IMR-90 (cell line): ENCODE measurements at regions not wholly inside any gene's neighbourhood (a gene's known extent, or its start where the extent isn't known, plus 50 kb on each side); places are given as distances from the start of the nearest gene placed in this dataset.

Source experiments
- ATAC-seq: fragments of 200-7000 bp; cut with Tn5 transposase; 2 replicates; pipeline ENCODE4 v1.9.1; 2020; ENCODE audit warnings: low read depth, mild to moderate bottlenecking, moderate library complexity
- BruUV-seq: library from RNA; stranded (reverse); fragments of 400-500 nt; replicated peaks from 2 replicates; lab custom pipeline; 2021; lab: Mats Ljungman, UMichigan
- CTCF ChIA-PET: fragments of 300-600 bp; formaldehyde crosslinking; extraction: SDS; loops from one replicate; lab custom pipeline; 2021; ENCODE audit warnings: antibody characterized with exemption; lab: Yijun Ruan, JAX
- POLR2A ChIA-PET: fragments of 300-600 bp; sonication (Branson Sonifier 250); formaldehyde crosslinking; loops from one replicate; lab custom pipeline; 2022; ENCODE audit warnings: antibody characterized with exemption; ENCODE audit not compliant: unreplicated experiment; lab: Charles Lee
- DNase-seq: peaks from one replicate; pipeline ENCODE4 v3.0.0; 2013
- H2AFZ ChIP-seq: replicated peaks from 2 replicates; pipeline ENCODE3; 2013; ENCODE audit warnings: low read length, mild to moderate bottlenecking; ENCODE audit not compliant: poor library complexity
- H2AK5ac ChIP-seq: 2 replicates; pipeline ENCODE4 v1.6.1; 2013; ENCODE audit warnings: low read depth, low read length, inconsistent platforms
- H2AK9ac ChIP-seq: replicated peaks from 2 replicates; pipeline ENCODE3; 2013; ENCODE audit warnings: mild to moderate bottlenecking, low read depth, low read length, moderate library complexity; ENCODE audit not compliant: poor library complexity
- H2BK120ac ChIP-seq: 2 replicates; pipeline ENCODE4 v1.6.1; 2013; ENCODE audit warnings: low read depth, low read length, inconsistent platforms
- H2BK15ac ChIP-seq: 3 replicates; pipeline ENCODE4 v1.6.1; 2013; ENCODE audit warnings: low read depth, low read length, inconsistent platforms
- H2BK20ac ChIP-seq: 2 replicates; pipeline ENCODE4 v1.6.1; 2013; ENCODE audit warnings: low read depth, mild to moderate bottlenecking, inconsistent platforms, low read length, moderate library complexity
- H2BK5ac ChIP-seq: 2 replicates; pipeline ENCODE4 v1.6.1; 2013; ENCODE audit warnings: mild to moderate bottlenecking, low read depth, low read length, inconsistent platforms; ENCODE audit not compliant: poor library complexity, severe bottlenecking
- H3K14ac ChIP-seq: replicated peaks from 2 replicates; pipeline ENCODE4 v1.6.1; 2013; ENCODE audit warnings: low read depth, low read length, inconsistent platforms
- H3K18ac ChIP-seq: 2 replicates; pipeline ENCODE4 v1.6.1; 2013; ENCODE audit warnings: low read depth, low read length, control low read depth
- H3K23ac ChIP-seq: 2 replicates; pipeline ENCODE4 v1.6.1; 2013; ENCODE audit warnings: low read depth, low read length, inconsistent platforms
- H3K27ac ChIP-seq: 2 replicates; pipeline ENCODE4 v1.5.1; 2013; ENCODE audit warnings: mild to moderate bottlenecking, control low read depth, low read length; ENCODE audit not compliant: insufficient read depth
- H3K27me3 ChIP-seq: 2 replicates; pipeline ENCODE4 v1.6.1; 2013; ENCODE audit warnings: low read length; ENCODE audit not compliant: control insufficient read depth, insufficient read depth
- H3K36me3 ChIP-seq: 2 replicates; pipeline ENCODE4 v1.6.1; 2013; ENCODE audit warnings: low read length, mixed read lengths; ENCODE audit not compliant: control insufficient read depth, insufficient read depth
- H3K4ac ChIP-seq: 2 replicates; pipeline ENCODE4 v1.6.1; 2013; ENCODE audit warnings: low read depth, low read length, inconsistent platforms
- H3K4me1 ChIP-seq: 2 replicates; pipeline ENCODE4 v1.6.1; 2013; ENCODE audit warnings: low read length, mixed read lengths; ENCODE audit not compliant: control insufficient read depth, insufficient read depth
- H3K4me2 ChIP-seq: 2 replicates; pipeline ENCODE4 v1.6.1; 2013; ENCODE audit warnings: low read depth, mild to moderate bottlenecking, control low read depth, low read length, moderate library complexity
- H3K4me3 ChIP-seq: 2 replicates; pipeline ENCODE4 v1.5.1; 2013; ENCODE audit warnings: low read depth, mild to moderate bottlenecking, control low read depth, low read length, moderate library complexity; ENCODE audit not compliant: insufficient read depth
- H3K56ac ChIP-seq: 2 replicates; pipeline ENCODE4 v1.6.1; 2013; ENCODE audit warnings: low read length, inconsistent platforms; ENCODE audit not compliant: insufficient read depth; ENCODE audit errors: extremely low read depth
- H3K79me1 ChIP-seq, 2 experiments: 2 replicates each; pipeline ENCODE4 v1.6.1; 2013; ENCODE audit warnings: low read length in 2 of 2, inconsistent platforms in 1 of 2, low read depth in 1 of 2
- H3K9ac ChIP-seq: 2 replicates; pipeline ENCODE4 v1.6.1; 2013; ENCODE audit warnings: low read depth, low read length, control low read depth
- H3K9me1 ChIP-seq: 2 replicates; pipeline ENCODE4 v1.6.1; 2013; ENCODE audit warnings: low read length, inconsistent platforms; ENCODE audit not compliant: insufficient read depth
- H3K9me3 ChIP-seq: 2 replicates; pipeline ENCODE4 v1.6.1; 2013; ENCODE audit warnings: low read length; ENCODE audit not compliant: control insufficient read depth, insufficient read depth
- H4K20me1 ChIP-seq: 2 replicates; pipeline ENCODE4 v1.6.1; 2013; ENCODE audit warnings: low read length, inconsistent platforms; ENCODE audit not compliant: insufficient read depth
- H4K5ac ChIP-seq: 2 replicates; pipeline ENCODE4 v1.6.1; 2013; ENCODE audit warnings: mild to moderate bottlenecking, low read depth, low read length, control low read depth
- H4K8ac ChIP-seq, 2 experiments: 2 replicates each; pipeline ENCODE4 v1.6.1; 2013; ENCODE audit warnings: low read depth in 2 of 2, low read length in 2 of 2, control low read depth in 1 of 2, inconsistent platforms in 1 of 2
- H4K91ac ChIP-seq: 2 replicates; pipeline ENCODE4 v1.6.1; 2013; ENCODE audit warnings: low read depth, low read length, inconsistent platforms; ENCODE audit not compliant: insufficient read depth
- BHLHE40 ChIP-seq: fragments of 150-350 bp; IDR thresholded peaks from 2 replicates; pipeline ENCODE4 v1.6.1; 2016; ENCODE audit warnings: mild to moderate bottlenecking, low read depth, low read length
- CHD1 ChIP-seq: IDR thresholded peaks from 2 replicates; pipeline ENCODE4 v1.6.1; 2012; ENCODE audit warnings: low read depth, low read length, improper control_type of control experiment
- CTCF ChIP-seq: conservative IDR thresholded peaks from 2 replicates; pipeline ENCODE4 v1.5.1; 2012; ENCODE audit warnings: mild to moderate bottlenecking, low read depth, low read length, improper control_type of control experiment
- ELK1 ChIP-seq: fragments of 150-350 bp; IDR thresholded peaks from 2 replicates; pipeline ENCODE4 v1.6.1; 2016; ENCODE audit warnings: low read depth, mild to moderate bottlenecking, low read length, moderate library complexity, borderline replicate concordance
- MAZ ChIP-seq: IDR thresholded peaks from 2 replicates; pipeline ENCODE4 v1.6.1; 2012; ENCODE audit warnings: low read depth, mild to moderate bottlenecking, low read length, improper control_type of control experiment, moderate library complexity, borderline replicate concordance
- MXI1 ChIP-seq: IDR thresholded peaks from 2 replicates; pipeline ENCODE4 v1.6.1; 2012; ENCODE audit warnings: low read depth, mild to moderate bottlenecking, low read length, moderate library complexity, borderline replicate concordance
- NFE2L2 ChIP-seq: fragments of 150-350 bp; IDR thresholded peaks from 2 replicates; pipeline ENCODE4 v1.6.1; 2016; ENCODE audit warnings: low read depth, mild to moderate bottlenecking, low read length
- POLR2A ChIP-seq: IDR thresholded peaks from 2 replicates; pipeline ENCODE4 v1.6.1; 2012; ENCODE audit warnings: mild to moderate bottlenecking, low read depth, low read length
- RAD21 ChIP-seq: IDR thresholded peaks from 2 replicates; pipeline ENCODE4 v1.6.1; 2012; ENCODE audit warnings: low read length, improper control_type of control experiment
- RCOR1 ChIP-seq: IDR thresholded peaks from 2 replicates; pipeline ENCODE4 v1.6.1; 2012; ENCODE audit warnings: mild to moderate bottlenecking, low read length, improper control_type of control experiment; ENCODE audit not compliant: insufficient replicate concordance
- RFX5 ChIP-seq: IDR thresholded peaks from 2 replicates; pipeline ENCODE4 v1.8.0; 2012; ENCODE audit warnings: low read depth, mild to moderate bottlenecking, low read length, moderate library complexity
- USF2 ChIP-seq: fragments of 150-350 bp; IDR thresholded peaks from 2 replicates; pipeline ENCODE4 v1.6.1; 2017; ENCODE audit warnings: mild to moderate bottlenecking, antibody characterized with exemption, low read length, low read depth
- WGBS, 2 experiments: methylation state at CpG; one replicate each; pipeline versions ENCODE4 v1.1.5 to v1.1.7; 2013; ENCODE audit warnings: missing lambda C conversion rate in 2 of 2; ENCODE audit not compliant: insufficient read length in 1 of 2; ENCODE audit errors: extremely low coverage in 2 of 2; 5-methylcytosine and 5-hydroxymethylcytosine counted together
- dilution Hi-C: fragments of 300-500 bp; cut with HindIII; formaldehyde crosslinking; loops from one replicate; pipeline ENCODE4 v1.14.3; 2018; ENCODE audit warnings: low sequenced_read_pairs; ENCODE audit not compliant: unreplicated experiment
- in situ Hi-C: fragments of 300-500 bp; cut with MboI; formaldehyde crosslinking; loops from 3 replicates; pipeline ENCODE4 v1.14.3; 2019; ENCODE audit warnings: low sequenced_read_pairs, inconsistent platforms, mixed read lengths
- intact Hi-C: fragments of 100-400 bp; cut with micrococcal nuclease; formaldehyde crosslinking; loops from 2 replicates; pipeline ENCODE4 v1.10.0; 2022

GRCh38 chr20:40512591-40512990 lies 176.4 kb downstream of the MAFB start:
- in situ Hi-C loops (no loop called here), dilution Hi-C loops (no loop called here), intact Hi-C loops (no loop called here)
- no peak overlapping the region for H2BK5ac ChIP-seq
- H3K14ac ChIP-seq = no peak overlapping the region
- H2AK5ac ChIP-seq = no peak overlapping the region
- H3K27me3 ChIP-seq = no peaks in the 10 kb centered on the region
- H2BK15ac ChIP-seq = no peak overlapping the region
- no peak overlapping the region for H2BK120ac ChIP-seq
- no peak overlapping the region for H4K91ac ChIP-seq
- no TSS peak for BruUV-seq
- POLR2A ChIA-PET = no interaction called here
- no peak overlapping the region for H2BK20ac ChIP-seq
- no peaks in the 10 kb centered on the region for H3K4me1 ChIP-seq
- no peak overlapping the region for H3K4me3 ChIP-seq
- no peaks in the 10 kb centered on the region for H3K9me1 ChIP-seq
- H4K5ac ChIP-seq = no peak overlapping the region
- ATAC-seq (no peak), DNase-seq (no peak)
- no peak for TF ChIP-seq POLR2A
- no peak for TF ChIP-seq BHLHE40
- no peak for TF ChIP-seq RFX5
- TF ChIP-seq USF2 = no peak
- no peak for TF ChIP-seq CHD1
- TF ChIP-seq ELK1 = no peak
- no peak for TF ChIP-seq NFE2L2
- no peak for TF ChIP-seq RAD21
- TF ChIP-seq MXI1 = no peak
- TF ChIP-seq CTCF = no peak
- no peak for TF ChIP-seq MAZ
- TF ChIP-seq RCOR1 = no peak
- no peak overlapping the region for H3K4me2 ChIP-seq
- H3K9ac ChIP-seq = no peak overlapping the region
- H3K27ac ChIP-seq = no peak overlapping the region
- no peak overlapping the region for H3K18ac ChIP-seq
- H3K4ac ChIP-seq = no peak overlapping the region
- no peak overlapping the region for H4K8ac ChIP-seq
- no peak overlapping the region for H3K56ac ChIP-seq
- H2AFZ ChIP-seq = no peak overlapping the region
- no peaks in the 10 kb centered on the region for H4K20me1 ChIP-seq
- no peak overlapping the region for H3K23ac ChIP-seq
- H3K36me3 ChIP-seq = no peaks in the 10 kb centered on the region
- CTCF ChIA-PET = no interaction called here
- no peak overlapping the region for H2AK9ac ChIP-seq
- no peaks in the 10 kb centered on the region for H3K9me3 ChIP-seq
- H3K79me1 ChIP-seq = no peaks in the 10 kb centered on the region
- WGBS, 2 experiments = no CpG with 5 or more reads among the region's 4 CpGs
